ENCODE measurements at regions not wholly inside any gene's neighbourhood (a gene's known extent, or its start where the extent isn't known, plus 50 kb on each side); places are given as distances from the start of the nearest gene placed in this dataset.
A peak's percentile ranks its signal among the peaks of the same experiment; 100 is the strongest.

DNA sequence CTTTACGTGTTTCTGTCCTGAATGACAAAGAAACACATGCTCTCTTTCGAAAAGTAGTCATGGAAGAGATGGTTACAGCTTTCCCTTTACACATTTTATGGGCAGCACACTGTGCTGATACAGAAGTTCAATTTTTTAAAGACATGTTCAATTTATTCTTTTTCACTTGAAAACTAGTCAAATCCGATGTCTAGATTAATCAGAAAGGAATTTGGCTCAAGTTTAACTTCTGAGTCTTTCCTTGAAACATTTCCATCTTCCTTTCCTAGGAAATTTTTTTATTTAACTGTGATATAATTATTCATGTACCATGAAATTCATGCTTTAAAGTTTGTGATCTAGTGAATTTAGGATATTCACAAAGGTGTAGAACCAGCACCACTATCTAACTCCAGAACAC, 360.1 kb downstream of the TNS3 start:
- no peak for DNase-seq

DNA sequence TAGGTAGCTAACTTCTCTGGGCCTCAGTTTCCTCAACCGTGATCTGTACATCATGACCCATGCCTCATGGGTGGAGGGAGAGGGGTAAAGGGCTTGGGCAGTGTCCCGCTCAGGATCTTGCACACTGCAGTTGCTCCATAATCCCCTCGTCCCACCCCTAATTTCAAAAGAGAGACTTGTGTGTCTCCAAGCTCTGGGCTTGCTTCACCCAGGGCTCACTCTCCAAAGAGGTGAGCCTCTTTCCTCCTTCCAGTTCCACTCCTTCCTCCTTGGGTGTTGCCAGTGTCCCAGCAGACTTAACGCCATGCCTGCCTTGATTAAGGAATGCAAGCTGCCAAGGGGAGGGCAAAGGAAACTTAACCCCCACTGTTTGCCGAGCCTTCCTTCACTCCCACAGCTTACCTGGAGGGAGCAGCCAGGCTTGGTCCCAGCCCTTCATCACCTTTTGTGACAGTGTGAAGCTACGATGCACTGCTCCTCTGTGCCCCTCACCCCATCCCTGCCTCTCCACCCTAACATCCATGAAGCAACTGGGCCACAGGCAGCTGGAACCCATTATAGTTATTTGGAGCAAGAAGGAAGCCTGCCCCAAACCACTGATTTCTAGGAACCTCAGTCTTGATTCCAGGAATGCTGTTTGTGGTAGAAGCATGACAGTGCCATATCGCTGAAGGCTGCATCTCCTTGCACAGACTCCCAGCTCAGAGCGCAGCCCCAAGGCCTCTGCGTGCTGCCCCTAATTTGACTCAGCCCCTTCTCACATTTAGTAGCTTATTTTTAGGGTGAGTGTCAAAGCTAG, 363.3 kb downstream of the TNS3 start:
- DNase-seq: no peak

DNA sequence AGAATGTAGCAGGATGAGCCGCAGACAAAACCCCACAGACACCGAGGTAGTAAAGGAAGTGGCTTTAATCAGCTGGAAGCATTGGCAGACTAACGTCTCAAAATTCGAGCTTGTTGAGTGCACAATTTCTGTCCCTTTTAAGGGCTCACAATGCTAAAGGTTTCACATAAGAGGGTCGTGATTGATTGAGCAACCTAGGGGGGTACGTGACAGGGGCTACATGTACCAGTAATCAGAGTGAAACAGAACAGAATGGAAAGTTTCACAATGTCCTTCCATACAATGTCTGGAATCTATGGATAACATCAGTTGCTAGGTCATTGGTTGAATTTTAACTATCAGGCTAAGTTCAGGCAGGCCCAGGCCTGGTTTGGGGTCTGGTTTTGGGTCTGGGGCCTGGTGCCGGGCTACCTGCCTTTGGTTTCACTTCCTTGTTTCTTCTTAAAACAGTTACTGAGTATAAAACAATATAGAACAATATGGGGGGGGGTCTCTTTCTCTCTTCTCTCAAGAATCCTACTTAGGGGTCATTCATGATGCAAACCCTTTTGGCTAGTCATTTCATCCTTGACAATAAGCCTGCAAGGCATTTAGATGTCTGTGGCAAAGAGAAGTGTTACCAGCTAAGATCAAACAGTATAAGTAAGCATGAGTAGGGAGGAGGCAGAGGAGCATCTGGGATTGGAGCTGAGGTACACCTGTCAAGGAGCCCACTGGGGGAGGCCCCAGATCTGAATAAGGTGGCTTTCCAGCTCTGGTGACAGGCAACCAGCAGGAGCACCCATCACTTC, 364.1 kb downstream of the TNS3 start:
- DNase-seq: no peak

DNA sequence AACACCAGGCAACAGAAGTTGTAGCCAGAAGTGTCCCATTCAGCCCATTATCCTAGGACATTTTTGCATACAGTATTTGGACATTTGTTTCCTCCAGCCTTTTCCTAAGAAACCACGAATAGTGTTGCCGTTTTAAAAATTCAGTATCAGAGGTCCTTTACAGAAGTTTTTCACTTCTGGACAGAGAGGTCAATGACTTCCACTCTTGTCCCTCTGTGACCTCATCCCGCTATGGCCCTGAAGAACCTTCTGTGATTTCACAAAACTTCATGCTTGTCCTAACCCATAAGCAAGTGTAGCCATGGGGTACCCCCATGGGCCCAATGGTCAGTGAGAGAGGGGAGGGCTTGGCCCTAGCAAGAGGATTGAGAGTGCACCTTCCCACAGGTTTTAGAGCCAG, 364.8 kb downstream of the TNS3 start:
- DNase-seq: no peak

DNA sequence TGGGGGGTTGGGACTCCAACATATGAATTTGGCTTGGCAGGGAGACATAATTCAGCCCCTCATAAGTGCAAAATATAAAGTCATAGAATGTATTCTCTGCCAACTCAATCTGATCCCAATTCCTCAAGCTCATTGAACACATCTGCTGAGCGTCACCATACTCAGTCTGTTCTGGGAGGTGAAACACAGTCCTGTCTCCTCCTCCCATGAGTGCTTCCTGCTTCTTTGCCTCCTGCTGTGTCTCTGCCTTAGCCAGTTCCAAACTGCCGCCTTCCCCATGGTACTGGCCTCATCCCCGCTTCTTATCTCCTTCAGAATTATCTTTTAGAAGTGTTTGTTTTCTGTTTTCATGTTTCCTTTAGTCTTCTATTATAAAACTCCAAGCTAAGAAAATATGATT, 365.5 kb downstream of the TNS3 start:
- DNase-seq: no peak

DNA sequence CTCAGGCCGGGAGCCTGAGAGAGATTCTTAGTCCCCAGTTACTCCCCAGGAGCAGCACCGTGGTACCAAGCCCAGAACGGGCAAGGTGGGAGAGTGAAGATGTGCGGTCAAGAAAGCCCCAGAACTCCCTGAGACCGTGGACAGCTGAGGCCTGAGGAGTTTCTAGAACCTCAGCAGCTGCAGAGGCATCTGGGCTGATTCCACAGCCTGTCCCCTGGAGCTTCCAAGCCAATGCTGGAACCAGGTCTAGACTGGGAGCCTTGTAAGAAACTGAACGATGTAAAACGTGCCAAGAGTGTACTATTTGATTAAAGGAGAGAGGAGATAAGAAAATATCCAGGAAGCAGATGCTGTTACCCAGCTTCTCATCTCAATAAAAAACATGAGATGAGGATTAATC, 366.3 kb downstream of the TNS3 start:
- no peak for DNase-seq

DNA sequence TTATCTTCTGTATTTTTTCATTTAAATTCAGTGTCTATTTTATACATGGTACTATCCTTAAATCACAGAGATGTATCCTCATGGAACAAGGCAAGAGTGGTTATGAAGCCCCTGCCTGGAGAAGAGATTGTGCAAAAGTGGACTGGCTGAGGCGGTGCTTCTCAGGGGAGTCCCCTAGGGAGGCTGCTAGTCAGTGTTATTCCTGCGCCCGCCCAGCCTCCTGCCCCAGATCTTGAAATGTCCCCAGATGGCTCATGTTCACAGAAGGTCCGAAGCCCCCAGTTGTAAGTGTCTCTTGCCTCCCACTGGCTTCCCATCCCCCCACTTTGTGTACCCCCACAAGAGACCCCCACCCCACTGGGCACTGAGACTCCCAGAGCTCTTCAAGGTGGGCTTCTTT, 366.9 kb downstream of the TNS3 start:
- no peak for DNase-seq

DNA sequence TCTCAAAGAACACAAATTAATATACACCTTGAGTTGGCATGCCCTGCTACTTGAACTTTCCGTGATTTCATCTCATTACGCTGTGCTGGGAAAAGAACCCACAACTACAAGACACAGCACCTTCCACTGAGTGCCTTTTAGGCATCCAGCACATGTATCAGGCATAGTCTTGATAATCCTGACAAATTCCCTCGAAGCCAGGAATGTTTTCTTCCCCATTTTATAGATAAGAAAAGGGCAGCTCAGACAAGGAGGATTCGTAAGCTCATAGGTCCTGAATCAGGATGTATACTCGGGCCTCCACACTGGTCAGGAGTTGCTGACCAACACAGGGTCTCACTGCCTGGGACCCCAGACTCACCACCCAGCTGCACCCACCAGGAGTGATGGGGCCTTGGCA, 368.6 kb downstream of the TNS3 start:
- no peak for DNase-seq

DNA sequence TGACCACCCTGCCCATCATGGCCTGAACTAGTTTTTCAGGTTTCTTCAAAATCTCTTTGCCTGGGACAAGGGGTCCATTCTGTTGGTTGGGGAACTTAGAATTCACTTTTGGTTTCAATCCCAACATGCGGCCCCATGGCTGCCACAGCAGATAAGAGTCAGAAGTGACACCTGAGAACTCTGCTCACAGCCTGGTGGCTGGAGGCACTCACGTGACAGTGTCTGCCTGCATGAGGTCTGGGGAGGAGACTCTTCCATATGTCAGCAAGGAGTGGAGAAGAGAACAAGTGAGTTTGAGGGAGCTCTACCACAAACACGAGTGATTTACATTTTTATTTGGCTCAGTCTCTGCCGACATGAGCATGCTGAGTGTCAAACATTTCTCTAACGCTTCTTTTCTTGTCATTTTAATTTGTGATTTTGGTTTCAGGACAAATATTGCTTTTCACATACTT, 370.4 kb downstream of the TNS3 start:
- DNase-seq: no peak

DNA sequence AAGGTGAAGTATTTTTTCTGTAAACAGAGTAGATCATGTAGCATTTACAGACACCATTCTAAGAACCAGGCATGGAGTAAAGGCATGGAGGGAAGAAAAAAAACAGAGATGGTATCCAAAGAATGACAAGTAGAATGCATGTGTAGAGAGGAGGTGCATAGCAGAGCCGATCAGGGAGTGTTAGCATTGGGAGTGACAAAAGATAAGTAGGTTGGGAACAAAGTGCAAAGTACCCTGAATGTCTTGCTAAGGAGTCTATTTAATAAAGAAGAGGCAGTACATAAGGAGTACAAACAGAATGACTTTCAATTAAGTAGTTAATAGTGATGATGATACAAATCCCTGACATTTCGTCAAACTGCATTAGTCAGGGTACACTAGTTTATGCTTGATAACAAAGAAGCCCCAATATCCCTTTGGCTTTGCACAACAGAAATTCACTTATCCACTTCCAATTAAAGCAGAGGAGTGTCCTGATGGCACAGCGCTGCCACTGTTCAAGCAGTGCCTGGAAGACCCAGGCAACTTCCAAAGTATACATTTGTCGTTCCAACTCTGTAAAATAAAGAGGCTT, 371.5 kb downstream of the TNS3 start:
- DNase-seq: no peak

DNA sequence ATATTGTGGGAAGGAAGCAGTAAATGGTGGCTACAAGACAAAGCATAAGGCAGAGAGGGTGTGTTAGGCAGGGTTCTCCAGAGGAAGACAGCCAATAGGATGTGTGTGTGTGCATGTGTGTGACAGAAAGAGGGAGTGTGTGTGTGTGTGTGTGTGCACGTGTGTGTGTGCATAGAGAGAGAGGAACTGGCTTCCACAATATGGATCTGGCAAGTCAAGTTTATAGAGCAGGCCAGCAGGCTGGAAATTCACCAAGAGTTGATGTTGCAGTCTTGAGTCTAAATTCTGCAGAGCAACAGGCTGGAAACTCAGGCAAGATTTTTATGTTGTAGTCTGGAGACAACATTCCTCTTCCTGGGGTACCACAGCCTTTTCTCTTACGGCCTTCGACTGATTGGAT, 374.0 kb downstream of the TNS3 start:
- DNase-seq: no peak

DNA sequence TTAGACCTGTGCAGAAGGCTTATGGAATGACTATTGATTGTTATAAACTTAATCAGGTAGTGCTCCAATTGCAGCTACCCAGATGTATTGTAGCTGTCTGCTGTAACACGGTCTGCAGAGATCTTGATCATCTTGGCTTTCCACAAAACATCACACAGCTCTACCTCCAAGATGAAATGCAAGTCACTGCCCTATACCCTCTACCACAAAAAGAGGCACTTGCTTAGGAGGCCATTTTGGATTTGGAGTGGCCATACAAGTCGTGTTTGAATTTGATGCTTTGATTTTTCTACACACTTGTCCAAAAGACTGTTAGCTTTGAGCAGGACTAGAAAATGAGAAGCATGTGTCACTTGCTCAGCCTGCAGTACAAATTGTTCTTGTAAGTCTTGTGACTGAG, 377.2 kb downstream of the TNS3 start:
- DNase-seq: no peak

DNA sequence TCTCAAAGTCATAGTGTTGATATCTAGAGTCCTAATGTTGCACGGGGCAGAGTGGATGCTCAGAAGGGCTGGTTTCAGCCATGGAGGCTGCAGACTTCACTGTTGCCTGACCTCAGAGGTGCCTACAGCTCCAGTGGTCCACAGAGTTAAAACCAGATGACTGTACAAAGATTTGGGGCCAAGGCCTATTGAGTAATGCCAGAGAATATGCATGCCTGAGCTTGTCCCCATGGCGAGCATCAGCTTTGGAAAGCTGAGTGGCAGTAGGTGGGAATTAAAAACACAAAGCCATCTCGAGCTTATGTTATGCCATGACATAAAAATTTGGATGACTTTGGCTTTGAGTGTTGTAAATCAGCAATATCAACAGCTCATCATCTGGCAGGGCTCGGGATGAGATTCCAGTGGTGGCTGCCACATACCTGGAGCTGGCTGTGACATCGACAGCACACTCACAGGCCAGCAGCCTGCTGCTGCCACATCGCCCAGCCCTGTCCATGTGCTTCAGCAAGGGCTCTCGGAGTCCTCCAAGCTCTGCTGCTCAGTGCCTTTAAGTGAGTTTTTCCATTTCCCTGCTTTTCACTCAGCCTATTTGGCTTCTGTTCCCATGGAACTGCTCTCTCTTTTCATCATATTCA, 379.6 kb downstream of the TNS3 start:
- DNase-seq: no peak

DNA sequence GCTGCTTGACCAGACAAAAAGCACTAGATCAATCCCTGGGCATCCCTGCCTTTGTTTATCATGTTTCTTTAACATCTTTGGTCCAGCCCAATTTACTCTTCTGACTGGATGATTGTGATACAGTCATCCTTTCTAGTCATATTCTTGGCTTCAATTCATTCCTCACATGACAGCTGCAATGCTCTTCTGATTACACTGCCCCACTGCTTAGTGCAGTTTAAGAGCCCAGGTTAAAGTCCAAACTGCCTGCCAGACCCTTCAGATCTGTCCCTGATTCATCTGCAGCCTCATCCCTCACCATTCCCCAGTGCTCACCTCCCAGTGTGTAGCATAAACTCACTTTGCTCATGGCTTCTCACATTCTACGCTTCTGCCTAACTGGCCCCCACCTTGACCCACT, 383.8 kb downstream of the TNS3 start:
- DNase-seq: no peak

DNA sequence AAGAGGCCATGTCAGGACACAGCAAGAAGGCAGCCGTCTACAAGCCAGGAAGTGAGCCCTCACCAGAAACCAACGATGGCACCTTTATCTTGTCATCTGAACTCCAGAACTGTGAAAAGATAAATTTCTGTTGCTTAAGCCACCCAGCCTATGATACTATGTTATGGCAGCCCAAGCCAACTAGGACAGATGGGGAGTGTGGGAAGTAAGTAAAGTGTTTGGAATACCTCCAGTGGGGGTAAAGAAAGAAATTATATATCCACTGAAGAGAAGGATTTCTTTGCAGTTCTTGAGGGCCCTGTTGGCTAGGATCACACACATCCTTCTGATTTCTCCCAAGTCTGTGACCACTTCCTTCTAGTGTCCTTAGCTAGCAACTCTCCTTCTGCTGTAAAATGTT, 384.4 kb downstream of the TNS3 start:
- peak in 1 of 2 donors; percentile 48 for DNase-seq

DNA sequence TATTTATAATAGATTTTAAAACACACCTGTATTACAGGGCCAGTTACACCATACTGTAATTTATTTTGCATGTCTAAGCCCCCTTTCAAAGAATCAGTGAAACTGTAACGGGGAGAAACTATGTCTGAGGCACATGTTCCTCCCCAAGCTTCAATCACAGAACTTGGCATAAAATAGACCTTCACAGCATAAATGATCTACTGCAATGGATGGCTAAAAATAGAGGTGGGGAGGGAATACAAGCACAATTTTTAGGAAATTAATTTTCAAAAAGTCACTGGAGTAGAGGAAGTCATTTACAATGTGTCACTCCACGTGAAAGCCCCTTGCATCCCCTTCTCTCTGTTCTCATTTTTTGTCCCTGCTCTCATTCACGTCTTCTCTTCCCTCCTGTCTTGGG, 385.2 kb downstream of the TNS3 start:
- no peak for DNase-seq

DNA sequence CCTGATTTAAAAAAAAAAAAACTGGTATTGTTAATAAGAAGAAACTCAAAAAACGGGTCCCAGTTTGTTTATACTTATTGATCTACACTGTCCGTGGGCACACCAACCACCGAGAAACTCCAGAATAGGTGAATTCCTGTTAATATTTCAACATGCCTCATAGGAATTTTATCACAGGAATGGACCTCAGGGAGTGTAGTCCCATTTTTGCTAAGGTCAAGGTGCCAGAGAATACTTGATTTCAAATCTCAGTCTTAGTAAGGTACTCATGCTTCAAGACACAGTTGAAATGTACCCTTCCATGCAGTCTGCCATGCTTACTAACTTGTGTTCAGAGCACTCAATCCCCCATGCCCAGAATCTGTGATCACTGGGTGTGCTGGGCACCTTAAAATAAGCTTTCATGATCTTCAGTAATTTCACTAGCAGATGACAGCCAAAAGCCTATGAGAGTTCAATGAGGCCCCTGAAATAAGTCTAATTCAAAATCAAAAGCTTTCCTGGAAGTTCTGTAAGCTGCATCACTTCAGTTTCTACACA, 385.7 kb downstream of the TNS3 start:
- no peak for DNase-seq

DNA sequence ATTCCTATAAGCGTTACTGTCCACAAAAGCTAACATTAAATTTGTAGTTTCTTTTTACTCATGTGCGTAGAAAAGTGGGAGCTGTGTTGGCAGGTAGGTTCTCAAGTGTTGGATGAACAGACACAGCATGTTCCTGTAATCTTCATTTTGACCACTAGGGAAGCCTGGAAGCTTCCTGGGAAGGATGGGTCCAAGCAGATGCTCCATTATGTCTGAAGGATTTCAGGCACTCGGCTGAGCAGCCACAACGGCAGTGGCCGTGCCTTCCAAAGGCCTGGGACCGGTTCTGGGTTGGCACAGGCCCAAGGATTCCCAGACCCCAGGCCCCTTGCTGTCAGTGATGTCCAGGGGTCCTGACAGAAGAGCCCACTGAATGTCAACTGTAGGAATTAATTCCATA, 386.3 kb downstream of the TNS3 start:
- no peak for DNase-seq

DNA sequence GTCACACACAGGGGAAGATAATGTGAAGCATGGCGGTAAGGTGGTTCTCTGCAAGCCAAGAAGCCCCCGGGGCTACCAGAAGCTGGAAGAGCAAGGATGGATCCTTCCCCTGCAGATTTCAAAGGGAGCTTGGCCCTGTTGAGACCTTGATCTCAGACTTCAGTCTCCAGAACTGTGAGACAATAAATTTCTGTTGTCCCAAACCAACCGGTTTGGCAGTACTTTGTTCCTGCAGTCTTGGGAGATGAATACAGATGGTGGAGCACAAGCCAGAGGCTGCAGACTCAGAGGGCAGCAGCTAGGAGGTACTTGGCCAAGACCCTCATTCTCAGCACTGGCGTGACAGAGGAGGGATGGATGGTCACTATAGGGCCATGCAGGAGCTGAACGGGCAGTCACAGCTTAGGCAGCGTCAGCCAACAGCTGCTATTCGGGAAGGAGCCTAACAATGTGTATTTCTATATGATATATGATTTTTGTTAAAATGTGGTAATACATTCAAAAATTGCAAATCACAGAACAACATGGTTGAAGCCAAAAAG, 387.3 kb downstream of the TNS3 start:
- no peak for DNase-seq

DNA sequence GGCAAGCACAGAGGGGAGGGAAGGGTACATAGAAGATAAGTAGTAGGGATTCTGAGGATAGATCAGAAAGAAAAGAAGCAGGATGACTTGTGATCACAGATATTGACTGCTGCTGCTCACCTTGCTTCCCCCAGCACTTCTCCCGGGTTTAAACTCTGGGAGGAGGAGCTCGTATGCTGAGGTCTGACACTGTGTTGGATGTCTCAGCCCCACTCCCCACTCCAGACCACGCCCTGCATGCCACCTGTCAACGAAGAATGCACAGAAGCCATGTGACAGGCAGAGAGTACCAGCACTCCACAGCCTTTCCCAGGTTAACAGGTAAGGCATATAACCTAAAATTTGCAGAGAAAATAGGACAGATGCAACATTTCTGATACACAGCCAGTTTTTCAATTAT, 388.9 kb downstream of the TNS3 start:
- no peak for DNase-seq

DNA sequence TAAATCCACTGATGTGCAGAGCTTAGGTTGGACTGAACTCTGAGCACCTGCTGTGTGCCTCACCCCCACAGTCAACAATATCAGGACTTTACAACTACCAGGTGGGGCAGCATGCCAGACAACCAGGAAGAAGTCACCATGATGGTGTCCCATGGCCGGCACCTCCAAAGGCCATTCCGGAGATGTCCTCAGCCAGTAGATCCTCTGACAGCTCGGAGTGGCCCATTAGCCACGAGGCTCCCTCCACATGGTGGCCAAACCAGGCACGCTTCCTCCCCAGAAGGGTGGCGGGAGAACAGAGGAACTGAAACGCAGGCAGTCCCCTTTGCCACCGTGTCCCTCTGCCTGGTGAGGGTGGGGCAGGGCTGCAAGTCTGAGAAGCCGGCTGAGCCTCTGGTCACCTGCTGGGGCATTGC, 390.0 kb downstream of the TNS3 start:
- DNase-seq: no peak

DNA sequence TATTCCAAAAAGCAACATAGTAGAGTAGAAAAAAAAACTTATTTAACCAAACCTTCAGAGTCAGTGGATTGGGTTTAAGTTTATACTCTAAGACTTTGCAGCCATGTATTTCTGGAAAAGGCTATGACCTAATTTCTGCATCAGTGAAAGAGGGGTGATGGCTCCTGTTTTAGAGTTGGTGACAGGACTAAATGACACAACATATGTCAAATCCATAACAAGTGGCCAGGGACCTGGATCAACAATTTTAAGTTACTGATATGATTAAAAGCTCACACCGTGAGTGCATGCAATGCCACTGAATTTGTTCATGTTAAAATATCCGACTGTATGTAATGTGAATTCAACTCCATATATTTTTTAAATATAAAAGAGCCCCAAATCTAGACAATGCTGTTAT, 390.6 kb downstream of the TNS3 start:
- DNase-seq: no peak

DNA sequence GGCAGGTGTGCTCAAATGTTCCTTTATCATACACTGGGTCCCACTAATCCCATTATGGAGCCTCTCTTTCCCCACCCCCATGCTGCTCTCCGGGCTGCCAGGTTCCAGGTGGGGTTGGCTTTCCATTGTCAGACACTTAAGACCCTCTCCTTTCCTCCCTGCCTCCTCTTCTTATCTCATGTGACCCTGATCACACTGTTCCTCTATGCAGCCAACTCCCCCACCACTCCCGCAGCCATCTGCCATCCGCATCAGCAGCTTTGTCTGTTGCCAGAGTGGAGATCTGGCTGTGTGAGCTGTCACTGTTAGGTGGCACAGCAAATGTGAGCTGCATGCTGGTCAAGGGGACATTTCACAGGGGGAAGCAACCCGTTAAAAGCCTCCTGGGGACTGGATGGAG, 391.4 kb downstream of the TNS3 start:
- no peak for DNase-seq
